SK-N-SH treated with all-trans-retinoic acid at 6 μM for 48 hours (cell line): ENCODE measurements at regions not wholly inside any gene's neighbourhood (a gene's known extent, or its start where the extent isn't known, plus 50 kb on each side); places are given as distances from the start of the nearest gene placed in this dataset.

Experiments
- ISL1 ChIP-seq: fragments of 250-450 bp; sonication (Bioruptor Pico); IDR thresholded peaks from 2 replicates; pipeline ENCODE4 v2.1.2; 2022; ENCODE audit warnings: mild to moderate bottlenecking, moderate library complexity
- RARB ChIP-seq: fragments of 250-450 bp; sonication (Bioruptor Pico); IDR thresholded peaks from 2 replicates; pipeline ENCODE4 v1.8.0; 2021; ENCODE audit warnings: mild to moderate bottlenecking, moderate library complexity

GRCh38 chrX:137969191-137969590, 403.3 kb downstream of the ZIC3 start:
- TF ChIP-seq ISL1 (no peak), RARB (no peak)
